GM13977 (cell line): ENCODE measurements at regions not wholly inside any gene's neighbourhood (a gene's known extent, or its start where the extent isn't known, plus 50 kb on each side); places are given as distances from the start of the nearest gene placed in this dataset.
"Not testable (repeated sequence)": the region's sequence is repeated elsewhere in the genome, so short reads cannot be mapped to it uniquely, and the experiment has no call there.

Experiments used
- DNase-seq: peaks from one replicate; pipeline ENCODE4 v3.0.0; 2012; ENCODE audit warnings: low spot score
- in situ Hi-C: fragments of 300-500 bp; cut with MboI; formaldehyde crosslinking; loops from one replicate; pipeline ENCODE4 v1.12.0; 2022; ENCODE audit warnings: low sequenced_read_pairs, low pct_unique_long_range_greater_than_20kb, mixed read lengths, inconsistent platforms; ENCODE audit not compliant: unreplicated experiment
- TF ChIP-seq, protein P1 (sequence below): IDR thresholded peaks from 2 replicates; pipeline ENCODE4 v1.5.1; 2012; ENCODE audit warnings: mild to moderate bottlenecking, control low read depth; ENCODE audit not compliant: insufficient read depth; ENCODE audit errors: extremely low read depth, missing control alignments

DNA sequence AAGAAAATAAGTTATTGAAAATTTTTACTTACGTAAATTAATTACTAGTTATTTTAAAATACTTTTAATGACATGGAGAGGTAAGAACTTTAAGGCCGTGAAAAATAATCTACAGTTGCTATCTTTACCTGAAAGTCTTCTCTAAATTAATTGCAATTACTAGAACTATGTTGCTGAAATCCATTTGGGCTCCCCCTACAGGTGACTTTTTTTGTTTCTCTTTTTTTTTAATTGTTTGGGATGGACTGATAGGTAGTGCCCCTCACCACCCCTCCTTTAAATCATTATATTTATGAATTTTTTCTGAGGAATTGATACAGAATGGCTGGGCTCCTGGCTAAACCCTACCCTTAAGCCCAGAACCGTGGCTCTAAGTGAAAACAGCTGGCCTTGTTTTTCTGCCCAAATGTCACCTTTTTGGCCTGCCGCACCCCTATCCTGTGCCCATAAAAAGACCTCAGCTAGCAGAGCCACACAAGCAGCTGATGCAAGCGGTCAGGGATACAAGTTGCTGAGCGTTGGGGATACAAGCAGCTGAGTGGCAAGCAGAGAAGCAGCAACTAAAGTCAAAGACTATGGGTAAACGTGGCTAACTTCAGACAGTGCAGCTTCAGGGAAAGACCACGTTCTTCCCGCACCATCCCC is 315.2 kb upstream of the ACO1 start:
- TF ChIP-seq, protein P1, sequence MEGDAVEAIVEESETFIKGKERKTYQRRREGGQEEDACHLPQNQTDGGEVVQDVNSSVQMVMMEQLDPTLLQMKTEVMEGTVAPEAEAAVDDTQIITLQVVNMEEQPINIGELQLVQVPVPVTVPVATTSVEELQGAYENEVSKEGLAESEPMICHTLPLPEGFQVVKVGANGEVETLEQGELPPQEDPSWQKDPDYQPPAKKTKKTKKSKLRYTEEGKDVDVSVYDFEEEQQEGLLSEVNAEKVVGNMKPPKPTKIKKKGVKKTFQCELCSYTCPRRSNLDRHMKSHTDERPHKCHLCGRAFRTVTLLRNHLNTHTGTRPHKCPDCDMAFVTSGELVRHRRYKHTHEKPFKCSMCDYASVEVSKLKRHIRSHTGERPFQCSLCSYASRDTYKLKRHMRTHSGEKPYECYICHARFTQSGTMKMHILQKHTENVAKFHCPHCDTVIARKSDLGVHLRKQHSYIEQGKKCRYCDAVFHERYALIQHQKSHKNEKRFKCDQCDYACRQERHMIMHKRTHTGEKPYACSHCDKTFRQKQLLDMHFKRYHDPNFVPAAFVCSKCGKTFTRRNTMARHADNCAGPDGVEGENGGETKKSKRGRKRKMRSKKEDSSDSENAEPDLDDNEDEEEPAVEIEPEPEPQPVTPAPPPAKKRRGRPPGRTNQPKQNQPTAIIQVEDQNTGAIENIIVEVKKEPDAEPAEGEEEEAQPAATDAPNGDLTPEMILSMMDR = peak; percentile 41
- in situ Hi-C loops = no loop called here
- DNase-seq = no peak

DNA sequence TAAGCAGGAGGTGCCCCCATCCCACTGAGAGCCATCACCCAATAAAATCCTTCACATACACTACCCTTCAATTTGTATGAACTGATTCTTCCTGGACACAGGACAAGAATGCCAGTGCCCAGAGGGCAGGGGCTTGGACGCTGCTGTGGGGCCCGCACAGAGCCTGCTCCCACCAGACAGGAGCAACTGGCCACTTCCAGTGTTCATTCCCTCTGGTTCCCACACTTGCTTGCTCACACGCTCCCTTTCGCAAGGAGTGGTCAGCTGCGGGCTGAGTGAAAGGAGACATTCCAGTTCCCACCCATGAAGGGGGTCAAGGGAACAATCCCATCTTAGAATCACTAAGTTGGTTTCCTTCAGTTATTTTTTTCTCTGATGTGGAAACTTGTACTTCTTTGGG is 314.5 kb upstream of the ACO1 start:
- no peak for DNase-seq
- TF ChIP-seq, protein P1 = no peak
- in situ Hi-C loops = no loop called here

DNA sequence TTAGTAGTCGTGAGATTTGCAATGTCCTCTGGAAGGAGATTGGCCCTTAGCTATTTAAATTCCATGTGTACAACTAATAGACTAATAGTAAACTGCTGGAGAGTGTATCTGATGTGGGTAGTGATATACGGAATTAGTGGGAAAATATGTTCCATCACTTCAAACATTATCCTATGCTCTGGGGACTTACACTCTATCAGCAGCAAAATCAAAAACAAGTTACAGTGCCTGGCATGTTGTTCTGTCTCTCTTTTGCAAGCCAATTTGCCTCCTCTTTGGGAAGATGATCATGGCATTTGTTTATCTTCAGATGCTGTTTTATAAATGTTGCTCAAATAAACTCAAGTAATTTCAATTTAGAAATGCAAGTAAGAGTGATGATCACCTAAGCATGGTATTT is 311.9 kb upstream of the ACO1 start:
- no peak for DNase-seq
- TF ChIP-seq, protein P1 = no peak
- in situ Hi-C loops = no loop called here

DNA sequence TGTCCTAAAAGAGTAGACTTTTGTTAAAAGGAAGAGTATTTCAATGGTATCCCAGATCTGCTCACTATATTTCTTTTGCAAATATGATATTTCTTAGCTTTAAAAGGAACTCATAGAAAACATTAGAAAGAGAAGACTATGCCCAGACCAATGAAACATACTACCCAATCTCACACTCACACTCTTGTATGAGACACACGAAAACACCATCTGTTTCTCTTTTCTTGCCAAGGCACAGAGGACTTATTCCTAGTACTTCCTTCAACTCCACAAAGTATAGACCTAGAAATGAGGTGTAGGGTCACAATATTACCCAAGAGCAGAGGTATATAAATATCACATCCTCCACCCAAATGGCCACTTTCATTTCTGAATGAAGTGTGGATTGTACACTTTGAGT is 292.4 kb upstream of the ACO1 start:
- DNase-seq = no peak
- TF ChIP-seq, protein P1 = no peak
- in situ Hi-C loops = no loop called here

DNA sequence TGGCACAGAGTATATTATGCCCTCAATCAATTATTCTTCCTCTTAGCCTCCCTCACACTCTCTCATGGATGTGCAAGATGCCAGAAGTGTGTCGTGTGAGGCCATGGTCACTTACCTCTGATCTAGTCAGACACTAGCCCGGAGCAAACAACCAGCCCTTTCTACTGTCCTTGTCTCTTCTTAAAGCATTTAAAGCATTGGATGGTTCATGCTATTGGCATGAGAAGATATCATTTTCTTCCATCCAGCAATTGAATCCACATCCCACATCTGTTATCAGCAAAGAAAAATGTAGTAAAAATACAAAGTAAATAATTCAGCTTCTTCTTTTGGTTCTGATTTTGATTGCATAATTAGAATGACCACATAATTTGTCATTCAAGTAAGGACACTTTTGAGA is 267.2 kb upstream of the ACO1 start:
- TF ChIP-seq, protein P1 = no peak
- in situ Hi-C loops = no loop called here
- no peak for DNase-seq

DNA sequence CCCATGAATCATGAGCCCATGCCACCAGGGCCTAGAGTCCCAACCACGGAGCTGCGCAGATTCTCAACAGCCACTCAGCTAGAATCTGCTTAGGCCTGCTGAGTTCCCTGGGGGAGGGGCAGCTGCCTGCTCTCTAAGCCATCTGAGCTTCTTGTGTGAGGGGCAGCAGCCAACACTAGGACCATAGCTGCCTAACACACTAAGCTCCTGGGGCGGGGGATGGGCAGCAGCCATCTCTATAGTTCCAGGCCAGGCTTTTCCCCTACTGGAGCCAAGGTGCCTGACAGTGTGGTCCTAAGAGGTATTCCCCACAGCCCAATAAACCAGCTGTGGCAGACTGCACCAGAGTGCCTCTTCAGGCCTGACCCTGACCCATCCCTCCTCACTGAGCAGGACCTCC is 255.9 kb upstream of the ACO1 start:
- TF ChIP-seq, protein P1 = no peak
- DNase-seq = no peak
- in situ Hi-C loops = no loop called here

DNA sequence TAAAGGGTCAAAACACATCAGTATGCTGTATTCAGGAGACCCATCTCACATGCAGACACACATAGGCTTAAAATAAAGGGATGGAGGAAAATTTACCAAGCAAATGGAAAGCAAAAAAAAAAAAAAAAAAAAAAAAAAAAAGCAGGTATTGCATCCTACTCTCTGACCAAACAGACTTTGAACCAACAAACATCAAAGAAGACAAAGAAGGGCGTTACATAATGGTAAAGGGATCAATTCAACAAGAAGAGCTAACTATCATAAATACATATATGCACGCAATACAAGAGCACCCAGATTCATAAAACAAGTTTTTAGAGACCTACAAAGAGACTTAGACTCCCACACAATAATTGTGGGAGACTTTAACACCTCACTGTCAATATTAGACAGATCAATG is 253.7 kb upstream of the ACO1 start:
- DNase-seq, in situ Hi-C loops: not testable (repeated sequence)
